ENCODE measurements at regions not wholly inside any gene's neighbourhood (a gene's known extent, or its start where the extent isn't known, plus 50 kb on each side); places are given as distances from the start of the nearest gene placed in this dataset.

DNA sequence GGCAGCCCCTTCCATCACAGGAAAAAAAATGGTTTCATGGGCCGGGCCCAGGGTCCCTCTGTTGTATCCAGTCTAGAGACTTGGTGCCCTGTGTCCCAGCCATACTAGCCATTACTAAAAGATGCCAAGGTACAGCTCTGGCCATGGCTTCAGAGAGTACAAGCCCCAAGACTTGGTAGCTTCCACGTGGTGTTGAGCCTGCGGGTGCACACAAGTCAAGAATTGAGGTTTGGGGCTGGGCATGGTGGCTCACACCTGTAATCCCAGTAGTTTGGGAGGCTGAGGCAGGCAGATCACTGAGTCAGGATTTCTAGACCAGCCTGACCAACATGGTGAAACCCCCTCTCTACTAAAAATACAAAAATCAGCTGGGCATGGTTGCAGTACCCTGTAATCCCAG lies 214.3 kb downstream of the LIG4 start:
- no peak overlapping the region for H3K27ac ChIP-seq
- TF ChIP-seq, protein P1, sequence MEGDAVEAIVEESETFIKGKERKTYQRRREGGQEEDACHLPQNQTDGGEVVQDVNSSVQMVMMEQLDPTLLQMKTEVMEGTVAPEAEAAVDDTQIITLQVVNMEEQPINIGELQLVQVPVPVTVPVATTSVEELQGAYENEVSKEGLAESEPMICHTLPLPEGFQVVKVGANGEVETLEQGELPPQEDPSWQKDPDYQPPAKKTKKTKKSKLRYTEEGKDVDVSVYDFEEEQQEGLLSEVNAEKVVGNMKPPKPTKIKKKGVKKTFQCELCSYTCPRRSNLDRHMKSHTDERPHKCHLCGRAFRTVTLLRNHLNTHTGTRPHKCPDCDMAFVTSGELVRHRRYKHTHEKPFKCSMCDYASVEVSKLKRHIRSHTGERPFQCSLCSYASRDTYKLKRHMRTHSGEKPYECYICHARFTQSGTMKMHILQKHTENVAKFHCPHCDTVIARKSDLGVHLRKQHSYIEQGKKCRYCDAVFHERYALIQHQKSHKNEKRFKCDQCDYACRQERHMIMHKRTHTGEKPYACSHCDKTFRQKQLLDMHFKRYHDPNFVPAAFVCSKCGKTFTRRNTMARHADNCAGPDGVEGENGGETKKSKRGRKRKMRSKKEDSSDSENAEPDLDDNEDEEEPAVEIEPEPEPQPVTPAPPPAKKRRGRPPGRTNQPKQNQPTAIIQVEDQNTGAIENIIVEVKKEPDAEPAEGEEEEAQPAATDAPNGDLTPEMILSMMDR (conservative IDR thresholded peaks at IDR 0.05) = no peak
- TF ChIP-seq ZFX (IDR thresholded peaks at IDR 0.05) = no peak

GRCh38 chr13:107999751-108000150 lies 215.6 kb downstream of the LIG4 start:
- no peak for TF ChIP-seq ZFX (IDR thresholded peaks at IDR 0.05)
- TF ChIP-seq, protein P1 (conservative IDR thresholded peaks at IDR 0.05) = no peak

DNA sequence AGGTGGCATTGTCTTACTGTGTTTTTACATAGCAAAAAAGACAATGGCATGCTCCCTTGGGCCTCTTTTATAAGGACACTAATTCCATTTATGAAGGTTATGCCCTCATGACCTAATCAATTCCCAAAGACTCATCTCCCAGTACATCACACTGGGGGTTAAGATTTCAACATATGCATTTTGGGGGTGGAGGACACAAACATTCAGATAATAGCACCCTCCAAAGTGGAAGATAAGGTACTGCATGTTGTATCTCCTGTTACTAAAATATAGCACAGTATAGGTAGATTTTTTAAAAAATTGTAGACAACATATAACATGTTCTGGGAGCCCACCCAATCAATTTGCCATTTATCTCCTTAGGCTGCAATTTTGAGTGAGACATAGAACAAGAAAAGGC lies 221.2 kb downstream of the LIG4 start:
- H3K27ac ChIP-seq = no peak overlapping the region
- TF ChIP-seq, protein P1 (conservative IDR thresholded peaks at IDR 0.05) = no peak
- TF ChIP-seq ZFX (IDR thresholded peaks at IDR 0.05) = no peak

More at GRCh38 chr13:107999751-108000150, 215.6 kb downstream of the LIG4 start:
- no peak overlapping the region for H3K27ac ChIP-seq

GRCh38 chr13:107993239-107993949 lies 221.9 kb downstream of the LIG4 start:
- TF ChIP-seq, protein P1 (conservative IDR thresholded peaks at IDR 0.05) = no peak
- TF ChIP-seq ZFX (IDR thresholded peaks at IDR 0.05) = no peak

DNA sequence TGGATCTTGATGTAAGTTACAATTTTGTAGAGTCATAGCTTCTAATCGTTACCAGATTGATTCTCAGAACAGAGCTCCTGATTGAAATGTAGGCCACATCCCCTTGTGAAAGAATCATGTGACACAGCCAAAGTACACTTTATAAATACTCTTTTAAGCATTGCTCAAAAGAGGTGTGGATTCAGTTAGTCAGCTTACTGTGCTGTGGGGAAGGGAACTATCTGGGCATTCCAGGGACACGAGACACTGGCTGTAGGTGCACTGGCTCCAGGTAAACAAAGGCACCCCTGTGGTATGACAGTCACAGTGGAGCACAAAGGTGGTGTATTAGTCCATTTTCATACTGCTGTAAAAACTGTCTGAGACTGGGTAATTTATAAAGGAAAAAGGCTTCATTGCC lies 222.8 kb downstream of the LIG4 start:
- no peak for TF ChIP-seq ZFX (IDR thresholded peaks at IDR 0.05)
- TF ChIP-seq, protein P1 (conservative IDR thresholded peaks at IDR 0.05) = no peak
- H3K27ac ChIP-seq = no peak overlapping the region

More at GRCh38 chr13:107993239-107993949, 221.9 kb downstream of the LIG4 start:
- H3K27ac ChIP-seq = no peak overlapping the region

DNA sequence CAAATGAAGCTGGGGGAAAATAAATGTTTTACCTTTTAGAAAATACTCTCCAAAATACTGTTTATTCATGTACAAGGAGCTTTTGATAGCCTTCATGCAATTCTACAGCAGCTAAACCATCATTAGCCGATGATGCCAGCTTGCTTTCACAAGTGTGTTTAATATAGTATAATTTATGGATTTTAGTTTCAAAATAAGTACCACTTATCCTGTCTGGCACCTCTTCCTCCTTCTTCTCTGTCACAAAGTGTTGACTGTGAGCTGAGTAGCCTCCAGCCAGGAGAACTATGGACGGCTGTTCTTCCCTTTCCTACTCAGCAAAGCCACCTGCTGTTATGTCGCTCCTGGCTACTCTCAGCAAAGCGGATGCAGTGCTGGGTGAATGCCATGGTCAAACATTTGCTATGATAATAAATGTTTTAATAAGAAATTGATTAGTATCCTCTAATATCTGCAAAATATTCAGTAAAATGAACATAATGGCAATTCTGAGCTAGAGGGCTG lies 238.2 kb downstream of the LIG4 start:
- no peak overlapping the region for H3K27ac ChIP-seq
- TF ChIP-seq ZFX (IDR thresholded peaks at IDR 0.05) = no peak
- TF ChIP-seq, protein P1 (conservative IDR thresholded peaks at IDR 0.05) = no peak

- TF ChIP-seq, protein P1 (conservative IDR thresholded peaks at IDR 0.05) = no peak
- TF ChIP-seq ZFX (IDR thresholded peaks at IDR 0.05) = no peak
- H3K27ac ChIP-seq = no peak overlapping the region
These were observed 238.7 kb downstream of the LIG4 start for GRCh38 chr13:107976628-107977027.

All from C4-2B (cell line).